ENCODE measurements at regions not wholly inside any gene's neighbourhood (a gene's known extent, or its start where the extent isn't known, plus 50 kb on each side); places are given as distances from the start of the nearest gene placed in this dataset.

GRCh38 chr4:180564026-180564425 lies 1679.2 kb upstream of the TENM3 start:
- H3K4me3 ChIP-seq (ENCODE audit: insufficient read depth, low read depth, low read length), result no peak overlapping the region
- H4K5ac ChIP-seq (ENCODE audit: low read depth, low read length), result no peak overlapping the region
- H3K9ac ChIP-seq (ENCODE audit: low read depth, low read length), result no peak overlapping the region
- no peaks in the 10 kb centered on the region for H3K27me3 ChIP-seq (ENCODE audit: control insufficient read depth, insufficient read depth, low read length)
- no peak for DNase-seq
- TF ChIP-seq RFX5 (IDR thresholded peaks at IDR 0.05; ENCODE audit: low read depth, low read length), result no peak
- TF ChIP-seq BHLHE40 (IDR thresholded peaks at IDR 0.05; ENCODE audit: low read depth, low read length), result no peak
- TF ChIP-seq NFE2L2 (IDR thresholded peaks at IDR 0.05; ENCODE audit: low read depth, low read length), result no peak
- TF ChIP-seq, protein P1, sequence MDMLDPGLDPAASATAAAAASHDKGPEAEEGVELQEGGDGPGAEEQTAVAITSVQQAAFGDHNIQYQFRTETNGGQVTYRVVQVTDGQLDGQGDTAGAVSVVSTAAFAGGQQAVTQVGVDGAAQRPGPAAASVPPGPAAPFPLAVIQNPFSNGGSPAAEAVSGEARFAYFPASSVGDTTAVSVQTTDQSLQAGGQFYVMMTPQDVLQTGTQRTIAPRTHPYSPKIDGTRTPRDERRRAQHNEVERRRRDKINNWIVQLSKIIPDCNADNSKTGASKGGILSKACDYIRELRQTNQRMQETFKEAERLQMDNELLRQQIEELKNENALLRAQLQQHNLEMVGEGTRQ (IDR thresholded peaks at IDR 0.05; ENCODE audit: low read depth, low read length), result no peak
- no peak for TF ChIP-seq ELK1 (IDR thresholded peaks at IDR 0.05; ENCODE audit: borderline replicate concordance, low read depth, low read length)
- no peak for TF ChIP-seq MAFK (IDR thresholded peaks at IDR 0.05; ENCODE audit: low read depth, low read length)
- TF ChIP-seq MXI1 (IDR thresholded peaks at IDR 0.05; ENCODE audit: borderline replicate concordance, low read depth, low read length), result no peak
- no peak for TF ChIP-seq CEBPB (IDR thresholded peaks at IDR 0.05; ENCODE audit: low read depth, low read length)
- no peak for TF ChIP-seq RCOR1 (IDR thresholded peaks at IDR 0.05; ENCODE audit: insufficient replicate concordance, low read length)
- no peak for TF ChIP-seq FOS (IDR thresholded peaks at IDR 0.05; ENCODE audit: low read depth, low read length)
- TF ChIP-seq MAZ (IDR thresholded peaks at IDR 0.05; ENCODE audit: borderline replicate concordance, low read depth, low read length), result no peak
- TF ChIP-seq SMC3 (IDR thresholded peaks at IDR 0.05; ENCODE audit: low read depth, low read length), result no peak
- TF ChIP-seq CHD1 (IDR thresholded peaks at IDR 0.05; ENCODE audit: low read depth, low read length), result no peak
- TF ChIP-seq, protein P2, sequence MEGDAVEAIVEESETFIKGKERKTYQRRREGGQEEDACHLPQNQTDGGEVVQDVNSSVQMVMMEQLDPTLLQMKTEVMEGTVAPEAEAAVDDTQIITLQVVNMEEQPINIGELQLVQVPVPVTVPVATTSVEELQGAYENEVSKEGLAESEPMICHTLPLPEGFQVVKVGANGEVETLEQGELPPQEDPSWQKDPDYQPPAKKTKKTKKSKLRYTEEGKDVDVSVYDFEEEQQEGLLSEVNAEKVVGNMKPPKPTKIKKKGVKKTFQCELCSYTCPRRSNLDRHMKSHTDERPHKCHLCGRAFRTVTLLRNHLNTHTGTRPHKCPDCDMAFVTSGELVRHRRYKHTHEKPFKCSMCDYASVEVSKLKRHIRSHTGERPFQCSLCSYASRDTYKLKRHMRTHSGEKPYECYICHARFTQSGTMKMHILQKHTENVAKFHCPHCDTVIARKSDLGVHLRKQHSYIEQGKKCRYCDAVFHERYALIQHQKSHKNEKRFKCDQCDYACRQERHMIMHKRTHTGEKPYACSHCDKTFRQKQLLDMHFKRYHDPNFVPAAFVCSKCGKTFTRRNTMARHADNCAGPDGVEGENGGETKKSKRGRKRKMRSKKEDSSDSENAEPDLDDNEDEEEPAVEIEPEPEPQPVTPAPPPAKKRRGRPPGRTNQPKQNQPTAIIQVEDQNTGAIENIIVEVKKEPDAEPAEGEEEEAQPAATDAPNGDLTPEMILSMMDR (conservative IDR thresholded peaks at IDR 0.05; ENCODE audit: low read depth, low read length), result no peak
- no peak overlapping the region for H3K23ac ChIP-seq (ENCODE audit: low read depth, low read length)
- ChIA-PET CTCF (no interaction called here), POLR2A (ENCODE audit: unreplicated experiment) (no interaction called here)
- no peak overlapping the region for H2BK5ac ChIP-seq (ENCODE audit: low read depth, low read length, poor library complexity, severe bottlenecking)
- no peak overlapping the region for H3K14ac ChIP-seq (replicated peaks; ENCODE audit: low read depth, low read length)
- no peak overlapping the region for H2BK15ac ChIP-seq (ENCODE audit: low read depth, low read length)
- H3K4me2 ChIP-seq (ENCODE audit: low read depth, low read length), result no peak overlapping the region
- H3K9me1 ChIP-seq (ENCODE audit: insufficient read depth, low read length), result no peaks in the 10 kb centered on the region
- dilution Hi-C loops (cut with HindIII; ENCODE audit: low sequenced_read_pairs, unreplicated experiment), result no loop called here
- H2BK20ac ChIP-seq (ENCODE audit: low read depth, low read length), result no peak overlapping the region
- H3K4ac ChIP-seq (ENCODE audit: low read depth, low read length), result no peak overlapping the region
- H2AFZ ChIP-seq (replicated peaks; ENCODE audit: low read length, poor library complexity), result no peak overlapping the region
- no peaks in the 10 kb centered on the region for H4K20me1 ChIP-seq (ENCODE audit: insufficient read depth, low read length)
- intact Hi-C loops (cut with micrococcal nuclease), result no loop called here
- H3K9me3 ChIP-seq (ENCODE audit: control insufficient read depth, insufficient read depth, low read length), result peaks cover 3% of the 10 kb centered on the region
- H3K56ac ChIP-seq (ENCODE audit: extremely low read depth, insufficient read depth, low read length), result no peak overlapping the region
- no peak overlapping the region for H2AK5ac ChIP-seq (ENCODE audit: low read depth, low read length)
- no peak overlapping the region for H4K91ac ChIP-seq (ENCODE audit: insufficient read depth, low read depth, low read length)
- H2AK9ac ChIP-seq (replicated peaks; ENCODE audit: low read depth, low read length, poor library complexity), result no peak overlapping the region
- in situ Hi-C loops (cut with MboI; ENCODE audit: low sequenced_read_pairs), result no loop called here
- H4K8ac ChIP-seq (ENCODE audit: low read depth in 2 of 2, low read length in 2 of 2), result no peak overlapping the region
- no peaks in the 10 kb centered on the region for H3K79me1 ChIP-seq (ENCODE audit: low read depth in 1 of 2, low read length in 2 of 2)
- H3K18ac ChIP-seq (ENCODE audit: low read depth, low read length), result no peak overlapping the region
- H3K27ac ChIP-seq (ENCODE audit: insufficient read depth, low read length), result no peak overlapping the region
- ATAC-seq (ENCODE audit: low read depth), result no peak
- no peaks in the 10 kb centered on the region for H3K36me3 ChIP-seq (ENCODE audit: control insufficient read depth, insufficient read depth, low read length)
- BruUV-seq (replicated peaks), result no TSS peak
- H2BK120ac ChIP-seq (ENCODE audit: low read depth, low read length), result no peak overlapping the region
- H3K4me1 ChIP-seq (ENCODE audit: control insufficient read depth, insufficient read depth, low read length), result no peaks in the 10 kb centered on the region
- WGBS, 2 experiments (ENCODE audit: extremely low coverage in 2 of 2, insufficient read length in 1 of 2), result no CpG with 5 or more reads among the region's 3 CpGs

Measured in IMR-90 (cell line).